H1 (cell line): ENCODE measurements at regions not wholly inside any gene's neighbourhood (a gene's known extent, or its start where the extent isn't known, plus 50 kb on each side); places are given as distances from the start of the nearest gene placed in this dataset.

ENCODE experiments used
- CTCF ChIA-PET: fragments of 300-600 bp; sonication (Branson Sonifier 250); formaldehyde crosslinking; loops from one replicate; lab custom pipeline; 2021; ENCODE audit not compliant: partially characterized antibody; lab: Charles Lee
- POLR2A ChIA-PET: fragments of 300-600 bp; sonication (Branson Sonifier 250); formaldehyde crosslinking; loops from one replicate; lab custom pipeline; 2021; ENCODE audit warnings: inconsistent platforms; ENCODE audit not compliant: partially characterized antibody; lab: Charles Lee
- DNase-seq, 2 experiments: peaks; one replicate each; pipeline versions ENCODE4 v3.0.0 to v3.0.0-alpha.2; 2010 to 2022; ENCODE audit warnings: low spot score in 2 of 2, low read depth in 1 of 2, mixed read lengths in 1 of 2
- FAIRE-seq: peaks from 2 replicates; lab custom pipeline; 2011; peaks lifted over from hg19 to GRCh38; lab: Jason Lieb, UNC
- H2AFZ ChIP-seq: 2 replicates; pipeline ENCODE4 v1.8.1; 2012; ENCODE audit warnings: low read length, inconsistent platforms
- H2AK5ac ChIP-seq: 2 replicates; pipeline ENCODE4 v1.6.1; 2013; ENCODE audit warnings: low read depth, low read length
- H2BK120ac ChIP-seq: replicated peaks from 2 replicates; pipeline ENCODE3; 2013; ENCODE audit warnings: low read depth, low read length, inconsistent platforms
- H2BK12ac ChIP-seq: 2 replicates; pipeline ENCODE4 v1.6.1; 2013; ENCODE audit warnings: low read depth, low read length
- H2BK15ac ChIP-seq: 2 replicates; pipeline ENCODE4 v1.6.1; 2013; ENCODE audit warnings: low read length
- H2BK20ac ChIP-seq: 2 replicates; pipeline ENCODE4 v1.6.1; 2013; ENCODE audit warnings: low read length
- H2BK5ac ChIP-seq: 2 replicates; pipeline ENCODE4 v1.6.1; 2013; ENCODE audit warnings: low read depth, low read length
- H3K14ac ChIP-seq: 2 replicates; pipeline ENCODE4 v1.6.1; 2013; ENCODE audit warnings: inconsistent platforms; ENCODE audit not compliant: insufficient read length
- H3K18ac ChIP-seq: 2 replicates; pipeline ENCODE4 v1.6.1; 2013; ENCODE audit warnings: low read length; ENCODE audit errors: extremely low read depth
- H3K23ac ChIP-seq: 2 replicates; pipeline ENCODE4 v1.6.1; 2013; ENCODE audit warnings: inconsistent platforms; ENCODE audit not compliant: insufficient read length
- H3K23me2 ChIP-seq: 2 replicates; pipeline ENCODE4 v1.6.1; 2013; ENCODE audit warnings: low read depth, low read length
- H3K27ac ChIP-seq: 2 replicates; pipeline ENCODE4 v1.6.1; 2011; ENCODE audit warnings: low read depth, low read length, inconsistent platforms
- H3K27me3 ChIP-seq, 4 experiments: replicated peaks in 1 of 4; 1 replicate in 1 of 4; 2 replicates in 3 of 4; pipeline versions ENCODE4 v1.6.1 to v1.8.1; 2011 to 2013; ENCODE audit warnings: low read length in 3 of 4, mild to moderate bottlenecking in 3 of 4, inconsistent platforms in 2 of 4, mixed read lengths in 2 of 4, moderate library complexity in 1 of 4; ENCODE audit not compliant: control insufficient read depth in 3 of 4, insufficient read depth in 3 of 4; ENCODE audit errors: extremely low read depth in 1 of 4
- H3K36me3 ChIP-seq, 4 experiments: 2 replicates each; pipeline versions ENCODE4 v1.6.1 to v1.8.1; 2011 to 2013; ENCODE audit warnings: mild to moderate bottlenecking in 4 of 4, low read length in 3 of 4, moderate library complexity in 2 of 4, control low read depth in 1 of 4, inconsistent platforms in 1 of 4; ENCODE audit not compliant: insufficient read depth in 4 of 4, control insufficient read depth in 2 of 4
- H3K4ac ChIP-seq: replicated peaks from 2 replicates; pipeline ENCODE3; 2013; ENCODE audit warnings: low read length, low read depth, mixed read lengths, inconsistent platforms; ENCODE audit not compliant: insufficient read length
- H3K4me1 ChIP-seq, 4 experiments: replicated peaks in 1 of 4; 1 replicate in 1 of 4; 2 replicates in 3 of 4; pipeline versions ENCODE4 v1.6.1 to v1.8.1; 2011 to 2013; ENCODE audit warnings: low read length in 3 of 4, inconsistent platforms in 2 of 4, mixed read lengths in 1 of 4; ENCODE audit not compliant: insufficient read depth in 4 of 4, control insufficient read depth in 3 of 4
- H3K4me2 ChIP-seq, 2 experiments: 2 replicates each; pipeline versions ENCODE4 v1.6.1 to v1.8.1; 2011 to 2013; ENCODE audit warnings: low read depth in 2 of 2, low read length in 2 of 2, control low read depth in 1 of 2, inconsistent platforms in 1 of 2, mild to moderate bottlenecking in 1 of 2; ENCODE audit not compliant: insufficient read depth in 1 of 2
- H3K4me3 ChIP-seq, 4 experiments: fragments of 200-600, 300-600 bp in 1 of 4; sonication (generic), shearing (Covaris generic), sonication (Bioruptor Twin) in 1 of 4; 2 replicates each; pipeline versions ENCODE4 v1.5.1 to v1.8.1; 2011 to 2016; ENCODE audit warnings: low read length in 4 of 4, low read depth in 3 of 4, control low read depth in 2 of 4, inconsistent platforms in 2 of 4, mild to moderate bottlenecking in 2 of 4, mixed read lengths in 1 of 4, moderate library complexity in 1 of 4; ENCODE audit not compliant: insufficient read depth in 2 of 4; ENCODE audit errors: extremely low read depth in 1 of 4
- H3K56ac ChIP-seq: replicated peaks from 2 replicates; pipeline ENCODE3; 2013; ENCODE audit warnings: low read depth, mild to moderate bottlenecking, mixed read lengths, low read length, inconsistent platforms; ENCODE audit not compliant: insufficient read length
- H3K79me1 ChIP-seq: 2 replicates; pipeline ENCODE4 v1.6.1; 2013; ENCODE audit warnings: low read depth, low read length, control low read depth
- H3K79me2 ChIP-seq, 2 experiments: 2 replicates each; pipeline versions ENCODE4 v1.6.1 to v1.8.1; 2012 to 2013; ENCODE audit warnings: low read length in 2 of 2, mild to moderate bottlenecking in 2 of 2, inconsistent platforms in 1 of 2; ENCODE audit not compliant: insufficient read depth in 2 of 2, control insufficient read depth in 1 of 2
- H3K9ac ChIP-seq, 4 experiments: replicated peaks in 1 of 4; 1 replicate in 1 of 4; 2 replicates in 3 of 4; pipeline versions ENCODE4 v1.6.1 to v1.8.1; 2011 to 2013; ENCODE audit warnings: low read depth in 3 of 4, low read length in 3 of 4, control low read depth in 2 of 4, mild to moderate bottlenecking in 2 of 4, moderate library complexity in 2 of 4, inconsistent platforms in 1 of 4; ENCODE audit errors: extremely low read depth in 1 of 4
- H3K9me3 ChIP-seq, 2 experiments: 2 replicates each; pipeline versions ENCODE4 v1.6.1 to v1.8.1; 2012 to 2013; ENCODE audit warnings: mild to moderate bottlenecking in 2 of 2, moderate library complexity in 2 of 2, control low read depth in 1 of 2, inconsistent platforms in 1 of 2, low read depth in 1 of 2, low read length in 1 of 2, mixed read lengths in 1 of 2; ENCODE audit not compliant: insufficient read depth in 2 of 2
- H4K20me1 ChIP-seq, 2 experiments: replicated peaks in 1 of 2; 2 replicates each; pipeline versions ENCODE3 to v1.8.1; 2011 to 2013; ENCODE audit warnings: inconsistent platforms in 2 of 2, low read length in 2 of 2, mild to moderate bottlenecking in 1 of 2; ENCODE audit not compliant: insufficient read depth in 2 of 2, control insufficient read depth in 1 of 2
- H4K5ac ChIP-seq: 2 replicates; pipeline ENCODE4 v1.6.1; 2013; ENCODE audit warnings: low read length, low read depth, mixed read lengths, inconsistent platforms; ENCODE audit not compliant: insufficient read length
- H4K8ac ChIP-seq: 2 replicates; pipeline ENCODE4 v1.8.0; 2013; ENCODE audit warnings: mild to moderate bottlenecking, moderate library complexity, low read length, inconsistent platforms; ENCODE audit not compliant: insufficient read depth; ENCODE audit errors: extremely low read depth
- H4K91ac ChIP-seq: replicated peaks from 2 replicates; pipeline ENCODE3; 2013; ENCODE audit warnings: low read length, mixed read lengths, inconsistent platforms; ENCODE audit not compliant: insufficient read length
- ASH2L ChIP-seq: fragments of 200-600, 300-600 bp; sonication (generic); IDR thresholded peaks from one replicate; pipeline ENCODE4 v1.7.1; 2017; ENCODE audit warnings: low read length
- CBX5 ChIP-seq: fragments of 300-800, 300-1000 bp; sonication (generic); IDR thresholded peaks from 2 replicates; pipeline ENCODE4 v1.7.1; 2016; ENCODE audit warnings: antibody characterized with exemption, low read length, low read depth
- CHD2 ChIP-seq: IDR thresholded peaks from 2 replicates; pipeline ENCODE4 v1.6.1; 2012; ENCODE audit warnings: low read length, improper control_type of control experiment
- EGR1 ChIP-seq: IDR thresholded peaks from 2 replicates; pipeline ENCODE4 v1.6.1; 2011; ENCODE audit warnings: low read depth, low read length, borderline replicate concordance
- KDM5A ChIP-seq: fragments of 200-600 bp; IDR thresholded peaks from 2 replicates; pipeline ENCODE4 v1.7.1; 2012; ENCODE audit warnings: mild to moderate bottlenecking, low read length, inconsistent platforms, mixed read lengths
- PHF8 ChIP-seq: fragments of 200-600 bp; sonication (generic); conservative IDR thresholded peaks from 2 replicates; pipeline ENCODE4 v1.7.1; 2012; ENCODE audit warnings: low read depth, mild to moderate bottlenecking, inconsistent platforms, low read length, moderate library complexity
- SP4 ChIP-seq: IDR thresholded peaks from 2 replicates; pipeline ENCODE4 v1.6.1; 2012; ENCODE audit warnings: low read length, inconsistent platforms
- TAF1 ChIP-seq: IDR thresholded peaks from 2 replicates; pipeline ENCODE4 v1.6.1; 2011; ENCODE audit warnings: mild to moderate bottlenecking, low read depth, low read length
- ZNF274 ChIP-seq: IDR thresholded peaks from 2 replicates; pipeline ENCODE4 v1.7.0; 2012; ENCODE audit warnings: low read length, borderline replicate concordance; ENCODE audit errors: extremely low read depth
- WGBS, 2 experiments: shearing (Covaris generic) in 1 of 2; methylation state at CpG; one replicate each; pipeline versions ENCODE4 v1.1.6 to v1.1.7; 2013 to 2015; ENCODE audit warnings: low lambda C conversion rate in 2 of 2, mixed read lengths in 2 of 2, inconsistent platforms in 1 of 2, low coverage in 1 of 2, missing lambda C conversion rate in 1 of 2; ENCODE audit not compliant: insufficient replicate concordance in 2 of 2, insufficient coverage in 1 of 2, insufficient read length in 1 of 2; ENCODE audit errors: extremely low coverage in 1 of 2, missing lambda C conversion rate in 1 of 2; 5-methylcytosine and 5-hydroxymethylcytosine counted together

DNA sequence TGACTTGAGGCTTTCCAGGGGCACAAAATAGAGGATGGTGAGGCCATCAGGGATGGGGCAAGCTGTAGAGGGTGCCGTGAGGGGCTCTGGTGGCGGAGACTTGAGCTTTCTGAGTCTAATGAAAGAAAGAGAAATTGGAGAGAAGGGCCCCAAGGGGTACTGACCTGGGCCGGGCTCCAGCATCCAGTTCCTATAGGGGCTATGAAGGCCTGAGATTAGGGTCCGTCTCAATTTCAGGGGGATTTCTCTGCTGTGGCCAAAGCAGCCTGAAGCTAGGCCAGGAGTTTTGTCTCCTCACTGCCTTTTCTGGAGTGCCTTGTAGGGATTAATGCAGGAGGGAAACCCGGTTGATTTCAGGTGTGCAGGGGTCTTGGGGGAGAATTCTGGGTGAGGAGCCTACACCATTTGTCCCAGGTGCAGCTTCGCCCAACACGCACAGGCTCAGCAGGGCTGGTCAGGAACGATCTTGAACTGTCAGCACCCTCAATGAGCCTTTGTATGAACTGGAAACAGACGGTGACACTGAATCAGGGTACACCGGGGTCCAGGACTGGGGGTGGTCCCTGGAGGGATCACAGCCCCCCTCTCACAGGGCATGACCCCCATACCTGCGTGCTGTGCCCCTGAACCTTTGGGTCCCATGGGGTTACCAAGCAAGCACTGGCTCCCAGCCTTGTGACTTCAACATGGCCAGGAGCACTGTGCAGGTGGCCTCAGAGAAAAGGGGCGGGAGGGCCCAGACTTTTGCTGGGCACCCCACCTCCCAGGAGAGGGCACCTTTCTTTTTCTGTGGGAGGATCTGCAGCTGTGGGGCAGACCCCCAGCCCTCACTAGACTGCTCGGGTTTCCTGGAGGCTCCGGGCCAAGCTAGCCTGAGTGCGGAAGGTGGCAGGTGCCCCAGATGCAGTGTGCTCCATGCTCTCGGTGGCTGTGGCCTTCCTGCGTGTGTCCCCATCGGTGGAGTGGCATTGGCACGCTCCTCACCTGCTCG is 122.9 kb upstream of the RET start:
- peaks cover 10% of the 10 kb centered on the region; the same call in 1 of the 2 replicates for H3K23me2 ChIP-seq
- H3K27ac ChIP-seq, result no peak overlapping the region
- ChIA-PET CTCF (interaction anchor here (0.8 to 1.3 kb wide), 3 partner anchors 13 to 125 kb away, joined by 5 to 7 read pairs (median 5); no protein-coding TSS in a partner anchor), POLR2A (no interaction called here)
- DNase-seq (peak in 1 of 2 experiments; percentile 30), FAIRE-seq (no peak)
- H3K9ac ChIP-seq, result no peak overlapping the region
- H3K14ac ChIP-seq, result no peak overlapping the region
- no peaks in the 10 kb centered on the region for H4K20me1 ChIP-seq
- H3K56ac ChIP-seq, result no peak overlapping the region
- H3K4me1 ChIP-seq, result peaks cover 0 to 12% (median 8%) of the 10 kb centered on the region in 4 experiments; a peak in 4 of 7 replicates
- peak overlapping the region; percentile 60; the same call in 1 of the 2 replicates for H2BK12ac ChIP-seq
- no peak overlapping the region for H3K4ac ChIP-seq
- H4K5ac ChIP-seq, result no peak overlapping the region
- no peak overlapping the region for H2AK5ac ChIP-seq
- no peak overlapping the region for H3K18ac ChIP-seq
- no peak overlapping the region for H3K4me3 ChIP-seq
- H3K79me2 ChIP-seq, result no peaks in the 10 kb centered on the region
- no peaks in the 10 kb centered on the region for H3K9me3 ChIP-seq
- H3K27me3 ChIP-seq, result peaks cover 0 to 10% (median 2%) of the 10 kb centered on the region in 4 experiments; a peak in 3 of 7 replicates
- 95% methylated on average over 19 of the region's 20 CpGs; no CpG with 5 or more reads in 1 of the 2 experiments for WGBS, 2 experiments
- peak overlapping the region; percentile 95; the same call in 1 of the 2 replicates for H2BK15ac ChIP-seq
- no peak overlapping the region for H2BK120ac ChIP-seq
- no peak overlapping the region for H4K91ac ChIP-seq
- H3K79me1 ChIP-seq, result no peaks in the 10 kb centered on the region
- no peak overlapping the region for H3K4me2 ChIP-seq
- H2AFZ ChIP-seq, result no peak overlapping the region
- H4K8ac ChIP-seq, result peak overlapping the region; percentile 41; the same call in 1 of the 2 replicates
- no peaks in the 10 kb centered on the region for H3K36me3 ChIP-seq
- TF ChIP-seq PHF8 (no peak), ZNF274 (no peak), KDM5A (no peak), CHD2 (no peak), CBX5 (no peak), ASH2L (no peak), TAF1 (no peak), EGR1 (no peak), SP4 (no peak)
- no peak overlapping the region for H3K23ac ChIP-seq
- H2BK20ac ChIP-seq, result no peak overlapping the region
- no peak overlapping the region for H2BK5ac ChIP-seq
